GM12865 (cell line): ENCODE measurements at regions not wholly inside any gene's neighbourhood (a gene's known extent, or its start where the extent isn't known, plus 50 kb on each side); places are given as distances from the start of the nearest gene placed in this dataset.

Experiments
- DNase-seq: peaks from one replicate; pipeline ENCODE4 v3.0.0; 2010; ENCODE audit warnings: low read depth
- H3K4me3 ChIP-seq: 2 replicates; pipeline ENCODE4 v1.5.1; 2011; ENCODE audit warnings: mild to moderate bottlenecking, low read depth, low read length, control low read depth
- CTCF ChIP-seq: IDR thresholded peaks from 2 replicates; pipeline ENCODE4 v1.5.1; 2011; ENCODE audit warnings: low read length, control low read depth, low read depth, inconsistent platforms; ENCODE audit not compliant: insufficient read depth; ENCODE audit errors: missing control alignments

GRCh38 chr9:87793292-87793691 is 67.4 kb downstream of the CTSL start:
- TF ChIP-seq CTCF: no peak
- DNase-seq: peak; percentile 16
- H3K4me3 ChIP-seq: no peak overlapping the region

- H3K4me3 ChIP-seq: no peak overlapping the region
- no peak for DNase-seq
- no peak for TF ChIP-seq CTCF
Observed at GRCh38 chr9:87795178-87795577, 69.3 kb downstream of the CTSL start.

GRCh38 chr9:87796196-87796595 is 70.3 kb downstream of the CTSL start:
- no peak for TF ChIP-seq CTCF
- peak; percentile 3 for DNase-seq
- H3K4me3 ChIP-seq: no peak overlapping the region

- no peak for TF ChIP-seq CTCF
- no peak for DNase-seq
- H3K4me3 ChIP-seq: no peak overlapping the region
Observed at GRCh38 chr9:87798261-87798833, 72.4 kb downstream of the CTSL start.

GRCh38 chr9:87799503-87799902 is 73.6 kb downstream of the CTSL start:
- no peak for DNase-seq
- TF ChIP-seq CTCF: no peak
- H3K4me3 ChIP-seq: no peak overlapping the region

- no peak for TF ChIP-seq CTCF
- no peak overlapping the region for H3K4me3 ChIP-seq
- no peak for DNase-seq
Observed at GRCh38 chr9:87800456-87800855, 74.5 kb downstream of the CTSL start.

- H3K4me3 ChIP-seq: no peak overlapping the region
- TF ChIP-seq CTCF: no peak
- no peak for DNase-seq
Observed at GRCh38 chr9:87801013-87801412, 75.1 kb downstream of the CTSL start.
